ENCODE measurements at regions not wholly inside any gene's neighbourhood (a gene's known extent, or its start where the extent isn't known, plus 50 kb on each side); places are given as distances from the start of the nearest gene placed in this dataset.

- H4K20me1 ChIP-seq (ENCODE audit: control insufficient read depth, insufficient read depth, low read depth, low read length) = no peaks in the 10 kb centered on the region
- H3K9me2 ChIP-seq (replicated peaks; ENCODE audit: control insufficient read depth, low read length) = no peaks in the 10 kb centered on the region
- no peak overlapping the region for H3K4me2 ChIP-seq (ENCODE audit: low read length)
- H3K79me2 ChIP-seq (ENCODE audit: control insufficient read depth, low read length) = no peaks in the 10 kb centered on the region
- H3K4me3 ChIP-seq (ENCODE audit: low read length) = no peak overlapping the region
- H3F3A ChIP-seq (ENCODE audit: control insufficient read depth, insufficient read depth) = no peaks in the 10 kb centered on the region
- H3K27ac ChIP-seq (ENCODE audit: low read depth, low read length) = no peak overlapping the region
- no peaks in the 10 kb centered on the region for H3K4me1 ChIP-seq (ENCODE audit: control insufficient read depth, low read length)
- no peaks in the 10 kb centered on the region for H3K36me3 ChIP-seq (ENCODE audit: control insufficient read depth, low read length)
- no peak for TF ChIP-seq CTCF (IDR thresholded peaks at IDR 0.05; ENCODE audit: low read depth, low read length, poor library complexity, severe bottlenecking)
- TF ChIP-seq EZH2phosphoT487 (IDR thresholded peaks at IDR 0.05; ENCODE audit: borderline replicate concordance, low read length) = no peak
- H3K9me3 ChIP-seq (ENCODE audit: control insufficient read depth, insufficient read depth, low read length) = no peaks in the 10 kb centered on the region
- H3K27me3 ChIP-seq (ENCODE audit: control insufficient read depth, low read length) = no peaks in the 10 kb centered on the region
These were observed 60.3 kb upstream of the EPB41L4A start for GRCh38 chr5:112479418-112479817.

- no peaks in the 10 kb centered on the region for H3K4me1 ChIP-seq (ENCODE audit: control insufficient read depth, low read length)
- H3K4me3 ChIP-seq (ENCODE audit: low read length) = no peak overlapping the region
- H3K36me3 ChIP-seq (ENCODE audit: control insufficient read depth, low read length) = no peaks in the 10 kb centered on the region
- H3K27ac ChIP-seq (ENCODE audit: low read depth, low read length) = no peak overlapping the region
- no peaks in the 10 kb centered on the region for H3K9me3 ChIP-seq (ENCODE audit: control insufficient read depth, insufficient read depth, low read length)
- H3K4me2 ChIP-seq (ENCODE audit: low read length) = no peak overlapping the region
- TF ChIP-seq EZH2phosphoT487 (IDR thresholded peaks at IDR 0.05; ENCODE audit: borderline replicate concordance, low read length) (no peak), CTCF (IDR thresholded peaks at IDR 0.05; ENCODE audit: low read depth, low read length, poor library complexity, severe bottlenecking) (no peak)
- H3F3A ChIP-seq (ENCODE audit: control insufficient read depth, insufficient read depth) = no peaks in the 10 kb centered on the region
- H3K27me3 ChIP-seq (ENCODE audit: control insufficient read depth, low read length) = no peaks in the 10 kb centered on the region
- no peaks in the 10 kb centered on the region for H4K20me1 ChIP-seq (ENCODE audit: control insufficient read depth, insufficient read depth, low read depth, low read length)
- H3K9me2 ChIP-seq (replicated peaks; ENCODE audit: control insufficient read depth, low read length) = no peaks in the 10 kb centered on the region
- no peaks in the 10 kb centered on the region for H3K79me2 ChIP-seq (ENCODE audit: control insufficient read depth, low read length)
These were observed 61.4 kb upstream of the EPB41L4A start for GRCh38 chr5:112480501-112480900.

- H3K27ac ChIP-seq (ENCODE audit: low read depth, low read length) = no peak overlapping the region
- H3F3A ChIP-seq (ENCODE audit: control insufficient read depth, insufficient read depth) = no peaks in the 10 kb centered on the region
- H3K27me3 ChIP-seq (ENCODE audit: control insufficient read depth, low read length) = no peaks in the 10 kb centered on the region
- H3K4me3 ChIP-seq (ENCODE audit: low read length) = no peak overlapping the region
- no peaks in the 10 kb centered on the region for H3K4me1 ChIP-seq (ENCODE audit: control insufficient read depth, low read length)
- H3K9me2 ChIP-seq (replicated peaks; ENCODE audit: control insufficient read depth, low read length) = no peaks in the 10 kb centered on the region
- no peak overlapping the region for H3K4me2 ChIP-seq (ENCODE audit: low read length)
- H4K20me1 ChIP-seq (ENCODE audit: control insufficient read depth, insufficient read depth, low read depth, low read length) = no peaks in the 10 kb centered on the region
- no peaks in the 10 kb centered on the region for H3K79me2 ChIP-seq (ENCODE audit: control insufficient read depth, low read length)
- no peak for TF ChIP-seq EZH2phosphoT487 (IDR thresholded peaks at IDR 0.05; ENCODE audit: borderline replicate concordance, low read length)
- TF ChIP-seq CTCF (IDR thresholded peaks at IDR 0.05; ENCODE audit: low read depth, low read length, poor library complexity, severe bottlenecking) = no peak
- H3K9me3 ChIP-seq (ENCODE audit: control insufficient read depth, insufficient read depth, low read length) = no peaks in the 10 kb centered on the region
- no peaks in the 10 kb centered on the region for H3K36me3 ChIP-seq (ENCODE audit: control insufficient read depth, low read length)
These were observed 64.6 kb upstream of the EPB41L4A start for GRCh38 chr5:112483704-112484103.

GRCh38 chr5:112485934-112486355 lies 66.9 kb upstream of the EPB41L4A start:
- Histone ChIP-seq H3K4me2 (ENCODE audit: low read length) (no peak overlapping the region), H3K9me3 (ENCODE audit: control insufficient read depth, insufficient read depth, low read length) (no peaks in the 10 kb centered on the region), H3K27me3 (ENCODE audit: control insufficient read depth, low read length) (no peaks in the 10 kb centered on the region), H3F3A (ENCODE audit: control insufficient read depth, insufficient read depth) (no peaks in the 10 kb centered on the region), H3K4me3 (ENCODE audit: low read length) (no peak overlapping the region), H3K36me3 (ENCODE audit: control insufficient read depth, low read length) (no peaks in the 10 kb centered on the region), H3K9me2 (replicated peaks; ENCODE audit: control insufficient read depth, low read length) (no peaks in the 10 kb centered on the region), H3K4me1 (ENCODE audit: control insufficient read depth, low read length) (no peaks in the 10 kb centered on the region), H3K79me2 (ENCODE audit: control insufficient read depth, low read length) (no peaks in the 10 kb centered on the region), H3K27ac (ENCODE audit: low read depth, low read length) (no peak overlapping the region), H4K20me1 (ENCODE audit: control insufficient read depth, insufficient read depth, low read depth, low read length) (no peaks in the 10 kb centered on the region)
- no peak for TF ChIP-seq EZH2phosphoT487 (IDR thresholded peaks at IDR 0.05; ENCODE audit: borderline replicate concordance, low read length)
- no peak for TF ChIP-seq CTCF (IDR thresholded peaks at IDR 0.05; ENCODE audit: low read depth, low read length, poor library complexity, severe bottlenecking)
